PC-3 (cell line): ENCODE measurements at regions not wholly inside any gene's neighbourhood (a gene's known extent, or its start where the extent isn't known, plus 50 kb on each side); places are given as distances from the start of the nearest gene placed in this dataset.

Experiments used
- CTCF ChIP-seq: fragments of 300-600 bp; sonication (generic); conservative IDR thresholded peaks from 2 replicates; pipeline ENCODE4 v1.5.1; 2017; ENCODE audit warnings: antibody characterized with exemption, low read depth, mild to moderate bottlenecking, low read length
- EZH2 ChIP-seq: fragments of 300-600 bp; sonication (generic); IDR thresholded peaks from one replicate; pipeline ENCODE4 v1.6.1; 2017; ENCODE audit warnings: antibody characterized with exemption, mild to moderate bottlenecking, low read length; ENCODE audit not compliant: unreplicated experiment
- EZH2phosphoT487 ChIP-seq: fragments of 300-600 bp; sonication (generic); IDR thresholded peaks from 2 replicates; pipeline ENCODE4 v1.6.1; 2018; ENCODE audit warnings: mild to moderate bottlenecking, antibody characterized with exemption, low read length, borderline replicate concordance

- TF ChIP-seq CTCF (no peak), EZH2 (no peak), EZH2phosphoT487 (no peak)
These were observed 190.4 kb upstream of the SOX1 start for GRCh38 chr13:111876506-111876905.
